GM19395 (cell line): ENCODE measurements at regions not wholly inside any gene's neighbourhood (a gene's known extent, or its start where the extent isn't known, plus 50 kb on each side); places are given as distances from the start of the nearest gene placed in this dataset.

ENCODE experiments used
- ATAC-seq: cut with Tn5 transposase; IDR thresholded peaks from one replicate; pipeline ENCODE4 v1.9.1; 2021; ENCODE audit warnings: mild to moderate bottlenecking, moderate library complexity; ENCODE audit not compliant: unreplicated experiment

DNA sequence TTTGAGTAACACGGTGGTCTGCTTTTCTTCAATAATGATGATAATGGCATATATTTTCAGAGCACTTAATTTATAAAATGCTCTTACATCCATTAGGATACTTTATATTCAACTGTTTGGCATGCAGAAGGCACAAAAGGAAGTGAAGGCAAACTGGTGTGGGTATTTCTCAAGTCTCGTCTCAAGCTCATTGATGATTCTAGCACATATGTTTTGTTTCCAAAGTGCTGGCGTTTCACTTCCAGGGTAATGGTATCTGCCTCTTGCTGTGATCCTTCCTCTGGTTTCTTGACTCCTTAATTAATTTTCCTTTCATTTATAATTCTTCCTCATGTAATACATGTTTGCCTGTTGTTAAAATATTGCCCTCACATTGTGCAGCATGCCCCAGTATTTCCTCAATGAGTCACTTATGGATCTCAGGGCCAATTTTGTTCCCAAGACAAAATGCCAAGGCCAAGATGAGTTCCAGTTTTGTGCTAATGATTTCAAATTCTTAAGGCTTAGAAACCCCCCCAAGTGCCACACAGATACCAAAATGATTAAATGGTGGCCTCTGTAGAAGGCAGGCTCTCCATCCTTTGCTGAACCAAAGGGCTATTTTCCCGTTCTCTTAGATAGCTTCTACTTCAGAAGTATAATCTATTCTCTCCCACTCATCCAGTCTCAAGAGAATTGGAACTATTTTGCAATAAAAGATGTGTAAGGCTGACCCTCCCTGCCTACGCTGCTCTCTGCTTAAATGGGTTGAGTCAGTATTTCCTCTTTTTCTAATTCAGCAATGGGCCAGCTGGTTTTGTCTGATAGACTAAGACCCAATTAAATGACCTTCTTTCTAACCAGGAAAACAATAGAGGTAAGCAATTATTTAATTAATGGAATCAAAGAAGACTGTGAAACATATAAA lies 171.2 kb downstream of the ZNF365 start:
- ATAC-seq, result no peak

DNA sequence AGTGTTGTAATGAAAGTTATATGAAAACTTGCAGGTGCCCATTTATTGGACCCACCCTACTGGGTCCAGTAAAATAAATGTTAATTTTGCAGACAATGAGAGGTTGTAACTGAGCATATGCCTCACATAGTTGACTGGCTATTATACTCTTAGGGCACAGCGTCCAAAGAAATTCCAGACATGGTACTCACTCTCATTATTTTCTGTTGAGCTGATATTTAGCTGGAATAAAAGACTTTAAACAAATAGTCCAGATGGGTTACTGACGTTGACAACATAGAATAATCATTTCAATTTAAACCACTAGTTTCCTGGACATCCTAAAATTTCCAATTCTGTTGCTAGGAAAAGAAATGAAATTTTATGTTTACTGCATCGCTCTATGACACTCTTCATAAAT lies 174.5 kb downstream of the ZNF365 start:
- no peak for ATAC-seq

DNA sequence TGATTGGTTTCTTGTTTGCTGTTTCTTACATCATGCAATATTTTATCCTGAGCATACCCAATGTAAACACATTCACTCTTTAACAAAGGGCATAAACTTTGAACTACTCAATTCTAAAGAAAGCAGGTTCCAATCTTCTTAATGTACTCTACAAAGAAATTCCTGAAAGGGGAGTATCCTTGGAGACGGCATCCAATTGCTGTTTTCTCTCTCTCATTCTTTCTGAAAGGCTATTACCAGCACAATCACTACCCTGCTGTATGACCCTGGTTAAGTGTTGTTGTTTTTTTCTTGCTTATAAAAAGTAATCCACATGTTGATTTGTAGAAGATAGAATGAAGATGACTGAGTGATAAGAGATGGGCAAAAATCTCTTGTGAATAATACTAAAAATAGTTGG lies 176.0 kb downstream of the ZNF365 start:
- no peak for ATAC-seq

DNA sequence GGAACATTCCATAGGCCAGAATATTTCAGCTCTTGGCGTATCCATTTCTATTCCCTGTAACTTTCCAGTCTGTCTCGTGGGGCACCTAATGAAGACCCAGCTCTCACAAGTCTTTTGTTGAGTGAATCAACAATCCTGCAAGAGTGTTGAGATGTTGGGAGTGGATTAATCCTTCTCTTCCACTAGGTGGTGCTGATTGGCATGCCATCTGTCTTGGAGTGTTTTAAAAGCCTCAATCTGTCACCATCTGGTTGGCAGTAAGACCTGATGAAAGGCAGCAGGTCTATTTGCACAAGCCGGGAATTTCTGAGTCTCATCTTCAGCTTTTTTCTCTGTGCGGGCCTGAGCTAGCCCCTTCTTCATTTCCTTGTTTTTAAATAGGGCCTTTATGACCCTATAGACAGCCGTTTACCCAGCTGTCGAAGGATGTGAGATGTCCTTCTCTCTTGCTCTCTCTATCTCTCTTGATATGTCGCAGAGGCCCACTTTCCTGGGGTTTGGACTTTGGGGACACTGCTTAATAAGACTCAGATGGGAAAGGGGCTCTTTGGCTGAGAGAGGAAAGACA lies 180.5 kb downstream of the ZNF365 start:
- ATAC-seq, result no peak

DNA sequence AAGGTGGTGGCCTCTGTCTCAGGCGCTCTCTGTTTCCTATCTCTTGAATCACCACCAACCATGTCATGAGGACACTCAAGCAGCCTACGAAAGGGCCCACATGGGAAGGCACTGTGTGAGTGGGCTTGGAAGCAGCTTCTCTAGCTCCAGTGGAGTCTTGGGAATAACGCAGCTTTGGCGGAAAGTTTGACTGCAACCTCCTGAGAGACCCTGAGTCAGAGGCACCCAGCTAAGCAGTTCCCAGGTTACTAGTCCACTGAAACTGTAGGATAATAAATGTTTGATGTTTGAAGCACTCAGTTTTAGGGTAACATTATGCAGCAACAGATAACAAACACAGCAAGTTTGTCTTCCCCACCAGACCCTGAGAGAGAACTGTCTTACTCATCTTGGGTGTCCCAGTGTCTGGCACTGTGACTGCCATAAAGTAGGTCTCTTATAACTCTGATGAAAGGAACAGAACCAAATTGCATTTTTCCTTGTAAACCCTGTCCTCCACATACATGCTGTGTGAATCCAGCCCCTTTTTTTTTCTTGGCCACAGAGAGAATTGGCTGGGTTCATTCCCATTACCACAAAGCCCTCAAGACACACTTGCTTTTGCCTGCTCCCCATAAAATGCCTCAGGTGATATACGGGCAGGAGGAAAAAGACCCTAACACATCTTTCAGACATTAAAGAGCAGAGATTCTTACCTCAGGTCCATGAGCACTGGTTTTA lies 185.5 kb downstream of the ZNF365 start:
- ATAC-seq, result no peak

- ATAC-seq, result no peak
Observed at GRCh38 chr10:62560201-62560819, 186.1 kb downstream of the ZNF365 start.

- no peak for ATAC-seq
Observed at GRCh38 chr10:62561151-62561550, 187.0 kb downstream of the ZNF365 start.

DNA sequence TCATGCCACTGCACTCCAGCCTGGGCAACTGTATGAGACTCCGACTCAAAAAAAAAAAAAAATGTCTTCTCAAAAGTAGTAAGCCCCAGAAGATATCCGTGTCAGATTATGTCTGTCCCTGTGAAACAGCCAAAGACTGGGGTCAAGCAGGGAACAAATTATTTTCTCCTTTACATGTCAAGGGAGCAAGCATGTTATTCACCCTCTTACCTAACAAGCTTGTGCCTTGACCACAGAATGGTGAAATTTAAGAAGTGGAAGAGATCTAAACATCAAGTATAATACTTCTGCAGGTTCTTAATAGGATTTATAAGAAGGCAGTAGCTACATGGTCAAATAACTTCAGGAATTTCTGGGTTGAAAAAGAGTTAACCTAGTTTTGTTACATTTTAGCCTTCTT lies 187.9 kb downstream of the ZNF365 start:
- no peak for ATAC-seq

DNA sequence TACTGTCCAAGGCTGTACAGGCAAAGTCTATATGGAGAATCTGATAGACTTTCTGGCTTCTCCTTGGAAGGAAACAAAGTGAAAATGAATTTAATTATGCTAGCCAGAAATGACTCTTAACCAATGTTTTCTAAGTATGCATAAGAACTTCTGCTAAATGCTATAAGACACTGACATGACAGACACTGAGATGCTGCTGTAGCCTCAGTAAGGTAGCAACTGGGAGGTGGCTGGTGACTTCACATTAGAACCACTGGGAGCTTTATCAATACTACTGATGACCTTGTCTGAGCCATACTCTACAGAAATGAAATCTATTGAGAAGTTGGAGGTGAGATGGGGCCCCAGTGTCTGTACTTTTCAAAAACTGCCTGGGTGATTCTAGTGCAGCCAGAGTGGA lies 188.6 kb downstream of the ZNF365 start:
- no peak for ATAC-seq

DNA sequence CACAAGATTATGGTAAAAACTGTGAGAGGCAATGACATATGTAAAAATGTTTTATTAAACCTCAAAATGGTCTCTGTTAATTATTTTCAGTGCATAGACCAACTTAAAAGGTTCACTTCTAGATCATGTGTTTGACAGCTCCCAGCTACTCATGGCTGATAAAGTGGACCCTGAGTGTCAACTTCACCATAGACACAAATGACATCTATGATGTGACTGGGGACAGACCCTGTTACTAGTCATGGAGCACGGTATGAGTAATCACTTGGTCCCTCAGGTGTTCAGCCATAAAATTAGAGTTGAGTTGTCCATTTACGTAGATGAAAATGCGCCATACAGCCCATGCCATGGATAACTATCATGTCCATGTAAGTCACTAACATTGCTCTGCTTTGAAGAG lies 199.8 kb downstream of the ZNF365 start:
- ATAC-seq, result no peak

- no peak for ATAC-seq
Observed at GRCh38 chr10:62577076-62577475, 202.9 kb downstream of the ZNF365 start.

DNA sequence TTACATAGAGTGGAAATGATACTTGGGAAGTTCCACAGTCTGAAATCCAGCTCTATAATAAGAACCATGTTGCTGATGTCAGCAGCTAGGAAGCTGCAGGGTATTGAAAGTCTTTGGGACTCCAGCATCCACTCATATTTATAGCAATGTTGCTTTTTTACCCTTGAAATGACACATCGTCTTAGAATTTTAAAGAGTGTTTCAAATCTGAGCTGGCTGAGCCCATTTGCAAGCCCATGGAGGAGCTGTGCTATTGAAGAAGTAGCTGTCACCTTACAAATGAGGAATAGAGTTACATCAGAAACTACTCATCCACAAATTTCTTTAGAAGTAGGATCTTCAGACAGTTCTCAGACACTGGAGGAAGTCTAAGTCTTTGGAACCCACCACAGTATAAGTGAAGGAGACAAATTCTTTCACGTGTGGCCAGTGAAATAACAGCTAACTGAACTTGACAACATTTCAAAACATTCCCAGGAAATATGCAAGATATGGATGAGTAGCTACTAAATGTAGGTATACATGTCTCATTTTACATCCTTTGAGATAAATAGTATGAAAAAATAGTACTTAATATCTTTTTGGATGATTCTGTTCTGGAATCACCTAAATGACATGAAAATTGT lies 203.6 kb downstream of the ZNF365 start:
- ATAC-seq, result no peak

DNA sequence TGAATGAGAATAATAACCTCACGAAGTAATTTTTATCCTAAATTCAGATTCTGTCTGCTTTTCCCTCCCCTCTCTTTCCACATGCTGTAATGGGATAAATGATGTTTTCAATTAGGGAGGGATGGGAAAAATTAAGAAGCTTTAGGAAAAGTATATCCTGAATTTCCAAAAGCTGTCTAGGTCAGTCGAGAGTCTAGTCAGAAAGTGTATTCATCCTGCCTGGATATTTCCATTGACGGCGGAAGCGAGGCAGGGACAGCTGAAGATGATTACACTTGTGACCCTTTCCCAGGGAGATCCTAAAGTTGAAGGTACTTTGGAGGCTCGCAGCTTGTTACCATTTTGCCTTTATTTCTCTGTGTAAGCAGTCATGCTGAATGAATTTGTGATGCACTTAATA lies 204.1 kb downstream of the ZNF365 start:
- no peak for ATAC-seq

GRCh38 chr10:62578916-62579315 lies 204.7 kb downstream of the ZNF365 start:
- ATAC-seq, result no peak

DNA sequence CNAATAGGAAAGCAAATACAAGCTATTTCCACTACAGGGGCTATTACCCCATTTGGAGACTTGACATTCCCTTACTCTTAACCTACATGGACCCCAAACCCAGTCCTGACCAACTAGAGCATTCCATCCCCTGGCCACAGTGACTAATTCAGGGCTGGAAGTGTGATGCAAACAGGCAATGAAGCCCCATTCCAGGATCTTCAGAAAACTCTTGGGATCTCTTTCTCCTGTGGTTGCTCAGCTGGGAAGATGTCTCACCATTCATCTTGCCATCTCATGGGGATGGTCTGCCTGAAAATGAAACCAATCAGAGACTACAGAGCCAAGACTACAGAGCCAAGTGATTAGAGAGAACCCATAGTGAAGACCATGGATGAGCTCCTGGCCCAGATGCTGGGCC lies 206.2 kb downstream of the ZNF365 start:
- no peak for ATAC-seq

DNA sequence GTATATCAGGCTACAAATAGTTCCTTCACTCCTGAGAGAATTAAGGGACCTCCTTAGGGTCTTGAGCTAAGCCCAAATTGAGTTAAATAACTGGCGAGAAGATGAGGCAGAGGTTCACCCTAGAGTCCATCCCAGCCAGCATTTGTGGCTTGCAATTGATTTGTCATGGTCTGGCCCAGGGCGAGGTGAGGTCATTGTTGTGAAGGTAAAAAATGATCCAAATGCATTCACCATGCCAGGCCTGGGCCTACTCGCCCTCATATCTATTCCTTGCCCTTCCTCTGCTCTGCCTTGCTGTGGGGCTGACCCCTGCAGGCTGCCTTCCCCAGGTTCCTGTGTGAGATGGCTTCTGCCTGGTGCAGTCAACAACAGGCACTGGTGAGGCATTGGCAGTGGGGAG lies 207.2 kb downstream of the ZNF365 start:
- ATAC-seq, result no peak

- ATAC-seq, result no peak
Observed at GRCh38 chr10:62582101-62582705, 208.0 kb downstream of the ZNF365 start.

- no peak for ATAC-seq
Observed at GRCh38 chr10:62582804-62583208, 208.6 kb downstream of the ZNF365 start.

DNA sequence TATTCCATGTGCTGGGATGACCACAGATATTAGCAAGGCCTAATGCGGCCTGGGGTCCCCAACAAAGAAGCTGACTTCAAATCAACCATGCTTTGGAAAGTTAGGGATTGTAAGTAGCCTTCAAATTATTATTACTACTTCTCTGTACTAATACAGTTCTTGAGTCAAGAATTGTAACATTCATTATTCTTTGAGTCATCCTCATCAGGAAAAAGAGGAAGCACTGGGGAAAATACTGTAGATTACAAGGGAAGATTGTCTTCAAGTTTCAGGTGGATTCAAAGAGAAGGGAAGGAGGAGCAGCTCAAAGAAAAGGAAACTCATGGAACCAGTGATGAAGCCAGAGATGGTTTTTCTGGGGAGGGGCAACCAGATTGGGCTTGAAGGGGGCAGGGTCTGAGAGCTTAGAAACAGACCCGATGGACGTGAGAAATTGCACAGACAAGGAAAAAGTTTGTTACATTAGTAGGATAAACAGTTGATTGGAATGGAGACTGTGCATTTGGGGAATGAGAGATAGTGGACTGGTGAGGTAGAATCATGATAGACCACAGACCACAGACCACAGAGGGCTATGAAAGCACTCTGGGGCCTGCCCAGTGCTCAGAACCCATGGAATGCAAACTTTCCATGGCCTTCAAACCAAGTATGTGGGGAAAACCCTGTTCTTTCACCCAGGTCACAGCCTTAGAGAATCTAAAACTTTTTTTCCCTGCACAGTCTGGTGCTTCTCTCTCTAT lies 209.9 kb downstream of the ZNF365 start:
- ATAC-seq, result no peak

- no peak for ATAC-seq
Observed at GRCh38 chr10:62584731-62585130, 210.6 kb downstream of the ZNF365 start.
